ENCODE measurements at regions not wholly inside any gene's neighbourhood (a gene's known extent, or its start where the extent isn't known, plus 50 kb on each side); places are given as distances from the start of the nearest gene placed in this dataset.

- Histone ChIP-seq H3K4me3 (no peak overlapping the region), H3K27me3 (no peaks in the 10 kb centered on the region), H3K9me3 (no peaks in the 10 kb centered on the region), H3K36me3 (peaks cover 0 to 48% of the 10 kb centered on the region in 2 donors), H3K27ac (no peak overlapping the region), H3K4me1 (no peaks in the 10 kb centered on the region)
- TF ChIP-seq POLR2AphosphoS5 (IDR thresholded peaks at IDR 0.05) (no peak), CTCF (IDR thresholded peaks at IDR 0.05) (no peak), POLR2A (IDR thresholded peaks at IDR 0.05) (no peak), EP300 (IDR thresholded peaks at IDR 0.05) (no peak)
- WGBS, 2 donors (ENCODE audit: low coverage in 1 of 2): 87 to 97% methylated on average over 2 to 3 of the region's 3 CpGs
- ATAC-seq: no peak
These were observed 100.0 kb upstream of the KCTD7 start for GRCh38 chr7:66528652-66529051.

GRCh38 chr7:66529883-66530610 is 98.6 kb upstream of the KCTD7 start:
- peaks cover 0 to 43% of the 10 kb centered on the region in 2 donors for H3K36me3 ChIP-seq
- 86 to 100% methylated on average over 1 to 8 of the region's 16 CpGs for WGBS, 2 donors (ENCODE audit: low coverage in 1 of 2)
- TF ChIP-seq EP300 (IDR thresholded peaks at IDR 0.05): no peak
- no peak for TF ChIP-seq POLR2AphosphoS5 (IDR thresholded peaks at IDR 0.05)
- no peak for TF ChIP-seq POLR2A (IDR thresholded peaks at IDR 0.05)
- no peak for TF ChIP-seq CTCF (IDR thresholded peaks at IDR 0.05)
- H3K4me3 ChIP-seq: no peak overlapping the region
- H3K27ac ChIP-seq: no peak overlapping the region
- ATAC-seq: no peak
- no peaks in the 10 kb centered on the region for H3K27me3 ChIP-seq
- H3K9me3 ChIP-seq: no peaks in the 10 kb centered on the region
- H3K4me1 ChIP-seq: no peaks in the 10 kb centered on the region

- no peak overlapping the region for H3K27ac ChIP-seq
These were observed 93.0 kb upstream of the KCTD7 start for GRCh38 chr7:66535414-66536329.

GRCh38 chr7:66537380-66537779 is 91.3 kb upstream of the KCTD7 start:
- Histone ChIP-seq H3K4me3 (no peak overlapping the region), H3K27ac (no peak overlapping the region), H3K27me3 (no peaks in the 10 kb centered on the region), H3K36me3 (peaks cover 0 to 41% of the 10 kb centered on the region in 2 donors), H3K9me3 (no peaks in the 10 kb centered on the region), H3K4me1 (no peaks in the 10 kb centered on the region)
- TF ChIP-seq CTCF (IDR thresholded peaks at IDR 0.05): no peak
- ATAC-seq: no peak
- 55% methylated on average over 3 of the region's 10 CpGs; no CpG with 5 or more reads in 1 of the 2 donors for WGBS, 2 donors (ENCODE audit: low coverage in 1 of 2)

More at GRCh38 chr7:66535414-66536329, 93.0 kb upstream of the KCTD7 start:
- H3K27me3 ChIP-seq: no peaks in the 10 kb centered on the region
- no peak overlapping the region for H3K4me3 ChIP-seq
- ATAC-seq: no peak
- H3K36me3 ChIP-seq: peaks cover 0 to 34% of the 10 kb centered on the region in 2 donors
- no peaks in the 10 kb centered on the region for H3K4me1 ChIP-seq
- 82 to 88% methylated on average over 6 to 7 of the region's 15 CpGs for WGBS, 2 donors (ENCODE audit: low coverage in 1 of 2)
- TF ChIP-seq CTCF (IDR thresholded peaks at IDR 0.05): no peak
- TF ChIP-seq POLR2AphosphoS5 (IDR thresholded peaks at IDR 0.05): no peak
- no peak for TF ChIP-seq EP300 (IDR thresholded peaks at IDR 0.05)
- no peak for TF ChIP-seq POLR2A (IDR thresholded peaks at IDR 0.05)
- no peaks in the 10 kb centered on the region for H3K9me3 ChIP-seq
